H1 (cell line): ENCODE measurements at regions not wholly inside any gene's neighbourhood (a gene's known extent, or its start where the extent isn't known, plus 50 kb on each side); places are given as distances from the start of the nearest gene placed in this dataset.

ENCODE experiments used
- CBX8 ChIP-seq: fragments of 300-800, 300-1000 bp; sonication (generic); IDR thresholded peaks from 2 replicates; pipeline ENCODE4 v1.7.1; 2016; ENCODE audit warnings: low read depth, low read length, borderline replicate concordance
- CTBP2 ChIP-seq: IDR thresholded peaks from 2 replicates; pipeline ENCODE4 v1.7.0; 2011; ENCODE audit warnings: borderline replicate concordance, mild to moderate bottlenecking, moderate library complexity, mixed read lengths, low read length; ENCODE audit not compliant: insufficient read depth, insufficient read length
- GABPA ChIP-seq: IDR thresholded peaks from 2 replicates; pipeline ENCODE4 v1.6.1; 2011; ENCODE audit warnings: mild to moderate bottlenecking, low read length, moderate library complexity, borderline replicate concordance; ENCODE audit not compliant: insufficient read depth
- KDM5A ChIP-seq: fragments of 200-600 bp; IDR thresholded peaks from 2 replicates; pipeline ENCODE4 v1.7.1; 2012; ENCODE audit warnings: mild to moderate bottlenecking, low read length, inconsistent platforms, mixed read lengths
- TCF12 ChIP-seq: IDR thresholded peaks from 2 replicates; pipeline ENCODE4 v1.6.1; 2011; ENCODE audit warnings: low read depth, mild to moderate bottlenecking, low read length
- TF ChIP-seq, protein P1 (sequence below): fragments of 300-600 bp; sonication (generic); IDR thresholded peaks from 2 replicates; pipeline ENCODE4 v1.7.1; 2012; ENCODE audit warnings: low read length, moderate library complexity, mild to moderate bottlenecking, inconsistent platforms; ENCODE audit not compliant: insufficient replicate concordance

DNA sequence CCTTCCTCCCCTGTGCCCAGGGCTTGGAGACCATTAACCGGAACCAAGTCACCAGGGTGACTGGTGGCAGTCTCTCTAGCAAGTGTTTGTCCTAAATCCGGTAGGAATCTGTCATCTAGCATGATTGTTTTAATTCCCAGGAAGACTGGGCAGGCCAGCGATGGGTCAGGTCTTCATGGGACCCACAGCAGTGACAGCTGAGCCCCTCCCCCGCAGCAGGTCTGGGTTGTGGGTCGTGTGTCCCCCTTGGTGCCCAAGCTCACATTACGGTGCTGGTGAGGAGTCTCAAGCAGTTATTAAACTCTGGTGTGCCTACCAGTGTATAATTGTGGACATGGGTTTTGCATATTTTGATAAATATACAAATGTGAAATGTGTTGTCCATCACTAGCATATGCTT is 466.5 kb downstream of the MATN1 start (continued):
- TF ChIP-seq, protein P1, sequence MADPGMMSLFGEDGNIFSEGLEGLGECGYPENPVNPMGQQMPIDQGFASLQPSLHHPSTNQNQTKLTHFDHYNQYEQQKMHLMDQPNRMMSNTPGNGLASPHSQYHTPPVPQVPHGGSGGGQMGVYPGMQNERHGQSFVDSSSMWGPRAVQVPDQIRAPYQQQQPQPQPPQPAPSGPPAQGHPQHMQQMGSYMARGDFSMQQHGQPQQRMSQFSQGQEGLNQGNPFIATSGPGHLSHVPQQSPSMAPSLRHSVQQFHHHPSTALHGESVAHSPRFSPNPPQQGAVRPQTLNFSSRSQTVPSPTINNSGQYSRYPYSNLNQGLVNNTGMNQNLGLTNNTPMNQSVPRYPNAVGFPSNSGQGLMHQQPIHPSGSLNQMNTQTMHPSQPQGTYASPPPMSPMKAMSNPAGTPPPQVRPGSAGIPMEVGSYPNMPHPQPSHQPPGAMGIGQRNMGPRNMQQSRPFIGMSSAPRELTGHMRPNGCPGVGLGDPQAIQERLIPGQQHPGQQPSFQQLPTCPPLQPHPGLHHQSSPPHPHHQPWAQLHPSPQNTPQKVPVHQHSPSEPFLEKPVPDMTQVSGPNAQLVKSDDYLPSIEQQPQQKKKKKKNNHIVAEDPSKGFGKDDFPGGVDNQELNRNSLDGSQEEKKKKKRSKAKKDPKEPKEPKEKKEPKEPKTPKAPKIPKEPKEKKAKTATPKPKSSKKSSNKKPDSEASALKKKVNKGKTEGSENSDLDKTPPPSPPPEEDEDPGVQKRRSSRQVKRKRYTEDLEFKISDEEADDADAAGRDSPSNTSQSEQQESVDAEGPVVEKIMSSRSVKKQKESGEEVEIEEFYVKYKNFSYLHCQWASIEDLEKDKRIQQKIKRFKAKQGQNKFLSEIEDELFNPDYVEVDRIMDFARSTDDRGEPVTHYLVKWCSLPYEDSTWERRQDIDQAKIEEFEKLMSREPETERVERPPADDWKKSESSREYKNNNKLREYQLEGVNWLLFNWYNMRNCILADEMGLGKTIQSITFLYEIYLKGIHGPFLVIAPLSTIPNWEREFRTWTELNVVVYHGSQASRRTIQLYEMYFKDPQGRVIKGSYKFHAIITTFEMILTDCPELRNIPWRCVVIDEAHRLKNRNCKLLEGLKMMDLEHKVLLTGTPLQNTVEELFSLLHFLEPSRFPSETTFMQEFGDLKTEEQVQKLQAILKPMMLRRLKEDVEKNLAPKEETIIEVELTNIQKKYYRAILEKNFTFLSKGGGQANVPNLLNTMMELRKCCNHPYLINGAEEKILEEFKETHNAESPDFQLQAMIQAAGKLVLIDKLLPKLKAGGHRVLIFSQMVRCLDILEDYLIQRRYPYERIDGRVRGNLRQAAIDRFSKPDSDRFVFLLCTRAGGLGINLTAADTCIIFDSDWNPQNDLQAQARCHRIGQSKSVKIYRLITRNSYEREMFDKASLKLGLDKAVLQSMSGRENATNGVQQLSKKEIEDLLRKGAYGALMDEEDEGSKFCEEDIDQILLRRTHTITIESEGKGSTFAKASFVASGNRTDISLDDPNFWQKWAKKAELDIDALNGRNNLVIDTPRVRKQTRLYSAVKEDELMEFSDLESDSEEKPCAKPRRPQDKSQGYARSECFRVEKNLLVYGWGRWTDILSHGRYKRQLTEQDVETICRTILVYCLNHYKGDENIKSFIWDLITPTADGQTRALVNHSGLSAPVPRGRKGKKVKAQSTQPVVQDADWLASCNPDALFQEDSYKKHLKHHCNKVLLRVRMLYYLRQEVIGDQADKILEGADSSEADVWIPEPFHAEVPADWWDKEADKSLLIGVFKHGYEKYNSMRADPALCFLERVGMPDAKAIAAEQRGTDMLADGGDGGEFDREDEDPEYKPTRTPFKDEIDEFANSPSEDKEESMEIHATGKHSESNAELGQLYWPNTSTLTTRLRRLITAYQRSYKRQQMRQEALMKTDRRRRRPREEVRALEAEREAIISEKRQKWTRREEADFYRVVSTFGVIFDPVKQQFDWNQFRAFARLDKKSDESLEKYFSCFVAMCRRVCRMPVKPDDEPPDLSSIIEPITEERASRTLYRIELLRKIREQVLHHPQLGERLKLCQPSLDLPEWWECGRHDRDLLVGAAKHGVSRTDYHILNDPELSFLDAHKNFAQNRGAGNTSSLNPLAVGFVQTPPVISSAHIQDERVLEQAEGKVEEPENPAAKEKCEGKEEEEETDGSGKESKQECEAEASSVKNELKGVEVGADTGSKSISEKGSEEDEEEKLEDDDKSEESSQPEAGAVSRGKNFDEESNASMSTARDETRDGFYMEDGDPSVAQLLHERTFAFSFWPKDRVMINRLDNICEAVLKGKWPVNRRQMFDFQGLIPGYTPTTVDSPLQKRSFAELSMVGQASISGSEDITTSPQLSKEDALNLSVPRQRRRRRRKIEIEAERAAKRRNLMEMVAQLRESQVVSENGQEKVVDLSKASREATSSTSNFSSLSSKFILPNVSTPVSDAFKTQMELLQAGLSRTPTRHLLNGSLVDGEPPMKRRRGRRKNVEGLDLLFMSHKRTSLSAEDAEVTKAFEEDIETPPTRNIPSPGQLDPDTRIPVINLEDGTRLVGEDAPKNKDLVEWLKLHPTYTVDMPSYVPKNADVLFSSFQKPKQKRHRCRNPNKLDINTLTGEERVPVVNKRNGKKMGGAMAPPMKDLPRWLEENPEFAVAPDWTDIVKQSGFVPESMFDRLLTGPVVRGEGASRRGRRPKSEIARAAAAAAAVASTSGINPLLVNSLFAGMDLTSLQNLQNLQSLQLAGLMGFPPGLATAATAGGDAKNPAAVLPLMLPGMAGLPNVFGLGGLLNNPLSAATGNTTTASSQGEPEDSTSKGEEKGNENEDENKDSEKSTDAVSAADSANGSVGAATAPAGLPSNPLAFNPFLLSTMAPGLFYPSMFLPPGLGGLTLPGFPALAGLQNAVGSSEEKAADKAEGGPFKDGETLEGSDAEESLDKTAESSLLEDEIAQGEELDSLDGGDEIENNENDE: no peak
- TF ChIP-seq KDM5A (no peak), TCF12 (no peak), CBX8 (no peak), GABPA (no peak), CTBP2 (no peak)
